Pancreas (tissue), 10 donors: ENCODE measurements at regions not wholly inside any gene's neighbourhood (a gene's known extent, or its start where the extent isn't known, plus 50 kb on each side); places are given as distances from the start of the nearest gene placed in this dataset.

Experiments used
- ATAC-seq, 4 donors: fragments of 200-7000 bp; cut with Tn5 transposase; one replicate each; pipeline versions ENCODE4 v1.8.0 to v1.9.1; 2020; ENCODE audit warnings: mild to moderate bottlenecking in 4 of 4, moderate library complexity in 4 of 4
- DNase-seq, 6 donors: peaks; one replicate each; pipeline ENCODE4 v3.0.0-alpha.2; 2020
- FAIRE-seq: peaks from 2 replicates; lab custom pipeline; 2012; peaks lifted over from hg19 to GRCh38; lab: Jason Lieb, UNC
- H3K27ac ChIP-seq, 4 donors: fragments of 200-600 bp; sonication (generic); 1 replicate in 3 of 4; 2 replicates in 1 of 4; pipeline versions ENCODE4 v1.5.0 to v1.8.0; 2020
- H3K27me3 ChIP-seq, 4 donors: fragments of 200-600 bp; one replicate each; pipeline ENCODE4 v1.8.0; 2021
- H3K36me3 ChIP-seq, 3 donors: fragments of 200-600 bp; sonication (generic) in 1 of 3; one replicate each; pipeline versions ENCODE4 v1.5.0 to v1.8.0; 2020 to 2021
- H3K4me1 ChIP-seq, 3 donors: fragments of 200-600 bp; one replicate each; pipeline ENCODE4 v1.8.0; 2021
- H3K4me3 ChIP-seq, 4 donors: fragments of 200-600 bp; sonication (generic) in 2 of 4; one replicate each; pipeline versions ENCODE4 v1.5.0 to v1.8.0; 2020 to 2021
- H3K9me3 ChIP-seq, 4 donors: fragments of 200-600 bp; one replicate each; pipeline ENCODE4 v1.8.0; 2021
- CTCF ChIP-seq, 4 donors: fragments of 200-600 bp; sonication (generic) in 3 of 4; IDR thresholded peaks; one replicate each; pipeline versions ENCODE4 v1.5.0 to v1.8.0; 2021; ENCODE audit warnings: antibody characterized with exemption in 4 of 4
- WGBS, 2 donors: extraction: QIAGEN DNeasy Blood & Tissue Kit; methylation state at CpG; one replicate each; pipeline ENCODE4 v1.1.7; 2013; 5-methylcytosine and 5-hydroxymethylcytosine counted together
- intact Hi-C, 3 donors: fragments of 100-400 bp; cut with DNase I; formaldehyde crosslinking; loops; one replicate each; pipeline versions ENCODE4 v1.11.1 to v1.14.2; 2022
- donor health status: healthy with polysubstance abuse.
- donor health status: DM: no; HTN: no; CAD: no; lungs with moderate emphysema.
- donor health status: DM: no; HTN: no; CAD: no.
- donor health status: control.
- donor health status: control.
- donor health status: Bipolar disorder and iron deficiency.
- donor health status: DM: yes; HTN: yes; CAD: no.
- donor health status: DM: no; HTN: no; CAD: no.
- donor health status: DM: no; HTN: no; CAD: no.
- donor health status: DM: yes; HTN: yes; CAD: no.

GRCh38 chr4:16310606-16311005, 84.3 kb upstream of the TAPT1 start:
- no peak for TF ChIP-seq CTCF (IDR thresholded peaks at IDR 0.05)
- no peak for FAIRE-seq
- intact Hi-C loops: no loop called here

GRCh38 chr4:16302648-16303047, 76.4 kb upstream of the TAPT1 start:
- H3K27ac ChIP-seq: no peak overlapping the region
- H3K4me3 ChIP-seq: no peak overlapping the region
- 70 to 76% methylated on average over 3 of the region's 3 CpGs for WGBS, 2 donors
- DNase-seq (no peak), ATAC-seq (no peak), FAIRE-seq (no peak)
- intact Hi-C loops: no loop called here
- H3K9me3 ChIP-seq: no peaks in the 10 kb centered on the region
- H3K36me3 ChIP-seq: no peaks in the 10 kb centered on the region
- TF ChIP-seq CTCF (IDR thresholded peaks at IDR 0.05): no peak
- no peaks in the 10 kb centered on the region for H3K4me1 ChIP-seq
- no peaks in the 10 kb centered on the region for H3K27me3 ChIP-seq

More at GRCh38 chr4:16310606-16311005, 84.3 kb upstream of the TAPT1 start:
- no peak overlapping the region for H3K4me3 ChIP-seq
- no peaks in the 10 kb centered on the region for H3K36me3 ChIP-seq
- H3K9me3 ChIP-seq: no peaks in the 10 kb centered on the region
- no peak overlapping the region for H3K27ac ChIP-seq
- DNase-seq (no peak), ATAC-seq (no peak)
- H3K27me3 ChIP-seq: no peaks in the 10 kb centered on the region
- H3K4me1 ChIP-seq: no peaks in the 10 kb centered on the region
- WGBS, 2 donors: 75 to 90% methylated on average over 3 of the region's 3 CpGs

GRCh38 chr4:16297003-16297402, 70.7 kb upstream of the TAPT1 start:
- no peak for DNase-seq
- Histone ChIP-seq H3K27ac (no peak overlapping the region), H3K9me3 (no peaks in the 10 kb centered on the region), H3K27me3 (no peaks in the 10 kb centered on the region), H3K36me3 (no peaks in the 10 kb centered on the region), H3K4me1 (no peaks in the 10 kb centered on the region), H3K4me3 (no peak overlapping the region)
- intact Hi-C loops: no loop called here
- TF ChIP-seq CTCF (IDR thresholded peaks at IDR 0.05): no peak
- 81 to 88% methylated on average over 1 of the region's 1 CpG for WGBS, 2 donors
- no peak for FAIRE-seq
- ATAC-seq: no peak

GRCh38 chr4:16294455-16294854, 68.2 kb upstream of the TAPT1 start:
- no peaks in the 10 kb centered on the region for H3K27me3 ChIP-seq
- no peak for FAIRE-seq
- no peak overlapping the region for H3K4me3 ChIP-seq
- no peaks in the 10 kb centered on the region for H3K36me3 ChIP-seq
- no peak for ATAC-seq
- intact Hi-C loops: loop anchor here in 1 of 3 donors (5.0 kb wide), 1 partner anchor 143 kb away; no protein-coding TSS in a partner anchor
- WGBS, 2 donors: 73 to 90% methylated on average over 1 of the region's 1 CpG
- no peak for DNase-seq
- H3K27ac ChIP-seq: no peak overlapping the region
- no peak for TF ChIP-seq CTCF (IDR thresholded peaks at IDR 0.05)
- no peaks in the 10 kb centered on the region for H3K9me3 ChIP-seq
- peaks cover 0 to 7% (median 0%) of the 10 kb centered on the region in 3 donors for H3K4me1 ChIP-seq

- ATAC-seq (no peak), FAIRE-seq (no peak), DNase-seq (no peak)
- Histone ChIP-seq H3K36me3 (no peaks in the 10 kb centered on the region), H3K4me3 (no peak overlapping the region), H3K27ac (no peak overlapping the region), H3K9me3 (no peaks in the 10 kb centered on the region), H3K4me1 (peaks cover 0 to 7% (median 0%) of the 10 kb centered on the region in 3 donors), H3K27me3 (no peaks in the 10 kb centered on the region)
- WGBS, 2 donors: 88% methylated on average over 2 of the region's 2 CpGs
- intact Hi-C loops: loop anchor here in 1 of 3 donors (5.0 kb wide), 1 partner anchor 144 kb away; no protein-coding TSS in a partner anchor
- TF ChIP-seq CTCF (IDR thresholded peaks at IDR 0.05): no peak
Measured at GRCh38 chr4:16293210-16293838, 67.1 kb upstream of the TAPT1 start.
